Activated naive CD8-positive, alpha-beta T cell treated with anti-CD3 and anti-CD28 coated beads for 36 hours (primary cell): ENCODE measurements at regions not wholly inside any gene's neighbourhood (a gene's known extent, or its start where the extent isn't known, plus 50 kb on each side); places are given as distances from the start of the nearest gene placed in this dataset.

ENCODE experiments used
- DNase-seq: peaks from one replicate; pipeline ENCODE4 v3.0.0; 2021
- H3K27ac Mint-ChIP-seq: one replicate; pipeline ENCODE4 v1.8.0; 2022; ENCODE audit warnings: mild to moderate bottlenecking, moderate library complexity, mixed read lengths
- H3K27me3 Mint-ChIP-seq: one replicate; pipeline ENCODE4 v1.8.0; 2022; ENCODE audit warnings: mild to moderate bottlenecking, mixed read lengths
- H3K36me3 Mint-ChIP-seq: one replicate; pipeline ENCODE4 v1.8.0; 2021; ENCODE audit warnings: mild to moderate bottlenecking, mixed read lengths
- H3K4me1 Mint-ChIP-seq: one replicate; pipeline ENCODE4 v1.8.0; 2021; ENCODE audit warnings: mixed read lengths
- H3K4me3 Mint-ChIP-seq: one replicate; pipeline ENCODE4 v1.8.0; 2022; ENCODE audit warnings: mild to moderate bottlenecking, moderate library complexity, mixed read lengths
- H3K9me3 Mint-ChIP-seq: one replicate; pipeline ENCODE4 v1.8.0; 2022; ENCODE audit warnings: mixed read lengths

- Mint-ChIP-seq H3K27ac (no peak overlapping the region), H3K4me3 (no peak overlapping the region), H3K27me3 (no peaks in the 10 kb centered on the region), H3K4me1 (no peaks in the 10 kb centered on the region), H3K36me3 (no peaks in the 10 kb centered on the region), H3K9me3 (peaks cover 2% of the 10 kb centered on the region)
- DNase-seq: no peak
These were observed 489.1 kb downstream of the PCDH18 start for GRCh38 chr4:137043184-137043583.

GRCh38 chr4:137039370-137039769, 492.9 kb downstream of the PCDH18 start:
- Mint-ChIP-seq H3K4me3 (no peak overlapping the region), H3K4me1 (no peaks in the 10 kb centered on the region), H3K27me3 (no peaks in the 10 kb centered on the region), H3K36me3 (no peaks in the 10 kb centered on the region), H3K27ac (no peak overlapping the region), H3K9me3 (no peaks in the 10 kb centered on the region)
- DNase-seq: no peak

GRCh38 chr4:137032222-137032621, 500.1 kb downstream of the PCDH18 start:
- no peak for DNase-seq
- H3K27ac Mint-ChIP-seq: no peak overlapping the region
- H3K36me3 Mint-ChIP-seq: no peaks in the 10 kb centered on the region
- H3K4me3 Mint-ChIP-seq: no peak overlapping the region
- no peaks in the 10 kb centered on the region for H3K27me3 Mint-ChIP-seq
- H3K9me3 Mint-ChIP-seq: peaks cover 1% of the 10 kb centered on the region
- H3K4me1 Mint-ChIP-seq: no peaks in the 10 kb centered on the region

- DNase-seq: no peak
- H3K4me3 Mint-ChIP-seq: no peak overlapping the region
- H3K27ac Mint-ChIP-seq: no peak overlapping the region
- H3K27me3 Mint-ChIP-seq: no peaks in the 10 kb centered on the region
- H3K4me1 Mint-ChIP-seq: no peaks in the 10 kb centered on the region
- no peaks in the 10 kb centered on the region for H3K36me3 Mint-ChIP-seq
- H3K9me3 Mint-ChIP-seq: peaks cover 3% of the 10 kb centered on the region
These were observed 503.3 kb downstream of the PCDH18 start for GRCh38 chr4:137029026-137029425.

GRCh38 chr4:137025484-137026059, 506.7 kb downstream of the PCDH18 start:
- no peaks in the 10 kb centered on the region for H3K36me3 Mint-ChIP-seq
- no peak overlapping the region for H3K4me3 Mint-ChIP-seq
- H3K4me1 Mint-ChIP-seq: no peaks in the 10 kb centered on the region
- H3K27ac Mint-ChIP-seq: no peak overlapping the region
- peaks cover 5% of the 10 kb centered on the region for H3K9me3 Mint-ChIP-seq
- no peaks in the 10 kb centered on the region for H3K27me3 Mint-ChIP-seq
- DNase-seq: no peak

- Mint-ChIP-seq H3K4me1 (no peaks in the 10 kb centered on the region), H3K27me3 (no peaks in the 10 kb centered on the region), H3K4me3 (no peak overlapping the region), H3K36me3 (no peaks in the 10 kb centered on the region), H3K9me3 (no peaks in the 10 kb centered on the region), H3K27ac (no peak overlapping the region)
- DNase-seq: no peak
These were observed 516.6 kb downstream of the PCDH18 start for GRCh38 chr4:137015426-137016409.

- H3K4me1 Mint-ChIP-seq: no peaks in the 10 kb centered on the region
These were observed 531.9 kb downstream of the PCDH18 start for GRCh38 chr4:137000432-137000831.

GRCh38 chr4:136992032-136992431, 540.3 kb downstream of the PCDH18 start:
- H3K4me3 Mint-ChIP-seq: no peak overlapping the region
- peaks cover 19% of the 10 kb centered on the region for H3K9me3 Mint-ChIP-seq
- H3K36me3 Mint-ChIP-seq: no peaks in the 10 kb centered on the region
- no peaks in the 10 kb centered on the region for H3K27me3 Mint-ChIP-seq
- H3K4me1 Mint-ChIP-seq: no peaks in the 10 kb centered on the region
- no peak for DNase-seq
- no peak overlapping the region for H3K27ac Mint-ChIP-seq

More at GRCh38 chr4:137000432-137000831, 531.9 kb downstream of the PCDH18 start:
- Mint-ChIP-seq H3K36me3 (no peaks in the 10 kb centered on the region), H3K9me3 (peaks cover 7% of the 10 kb centered on the region), H3K4me3 (no peak overlapping the region), H3K27ac (no peak overlapping the region), H3K27me3 (no peaks in the 10 kb centered on the region)
- no peak for DNase-seq

- Mint-ChIP-seq H3K36me3 (no peaks in the 10 kb centered on the region), H3K4me3 (no peak overlapping the region), H3K27me3 (no peaks in the 10 kb centered on the region), H3K27ac (no peak overlapping the region), H3K9me3 (peaks cover 10% of the 10 kb centered on the region), H3K4me1 (no peaks in the 10 kb centered on the region)
- no peak for DNase-seq
These were observed 546.6 kb downstream of the PCDH18 start for GRCh38 chr4:136985683-136986082.

GRCh38 chr4:136967069-136967468, 565.2 kb downstream of the PCDH18 start:
- no peak for DNase-seq
- Mint-ChIP-seq H3K4me1 (no peaks in the 10 kb centered on the region), H3K27me3 (no peaks in the 10 kb centered on the region), H3K9me3 (peaks cover 2% of the 10 kb centered on the region), H3K27ac (no peak overlapping the region), H3K4me3 (no peak overlapping the region), H3K36me3 (no peaks in the 10 kb centered on the region)

GRCh38 chr4:136965478-136965877, 566.8 kb downstream of the PCDH18 start:
- no peaks in the 10 kb centered on the region for H3K36me3 Mint-ChIP-seq
- no peak overlapping the region for H3K4me3 Mint-ChIP-seq
- H3K9me3 Mint-ChIP-seq: peaks cover under 1% of the 10 kb centered on the region
- no peaks in the 10 kb centered on the region for H3K27me3 Mint-ChIP-seq
- no peak for DNase-seq
- H3K27ac Mint-ChIP-seq: no peak overlapping the region
- no peaks in the 10 kb centered on the region for H3K4me1 Mint-ChIP-seq

- Mint-ChIP-seq H3K9me3 (no peaks in the 10 kb centered on the region), H3K4me3 (no peak overlapping the region), H3K27ac (no peak overlapping the region), H3K4me1 (no peaks in the 10 kb centered on the region), H3K36me3 (no peaks in the 10 kb centered on the region), H3K27me3 (no peaks in the 10 kb centered on the region)
- DNase-seq: no peak
These were observed 569.4 kb downstream of the PCDH18 start for GRCh38 chr4:136962868-136963267.

- Mint-ChIP-seq H3K27me3 (no peaks in the 10 kb centered on the region), H3K9me3 (no peaks in the 10 kb centered on the region), H3K4me3 (no peak overlapping the region), H3K36me3 (no peaks in the 10 kb centered on the region), H3K27ac (no peak overlapping the region), H3K4me1 (peaks cover 1% of the 10 kb centered on the region)
- DNase-seq: no peak
These were observed 585.9 kb downstream of the PCDH18 start for GRCh38 chr4:136946307-136946907.

- Mint-ChIP-seq H3K9me3 (no peaks in the 10 kb centered on the region), H3K4me1 (peaks cover 1% of the 10 kb centered on the region), H3K36me3 (no peaks in the 10 kb centered on the region), H3K4me3 (no peak overlapping the region), H3K27me3 (no peaks in the 10 kb centered on the region), H3K27ac (no peak overlapping the region)
- DNase-seq: no peak
These were observed 592.5 kb downstream of the PCDH18 start for GRCh38 chr4:136939781-136940180.

GRCh38 chr4:136935871-136936270, 596.4 kb downstream of the PCDH18 start:
- Mint-ChIP-seq H3K27me3 (no peaks in the 10 kb centered on the region), H3K36me3 (no peaks in the 10 kb centered on the region), H3K27ac (no peak overlapping the region), H3K4me3 (no peak overlapping the region), H3K9me3 (no peaks in the 10 kb centered on the region), H3K4me1 (no peaks in the 10 kb centered on the region)
- no peak for DNase-seq
